ENCODE measurements at regions not wholly inside any gene's neighbourhood (a gene's known extent, or its start where the extent isn't known, plus 50 kb on each side); places are given as distances from the start of the nearest gene placed in this dataset.

DNA sequence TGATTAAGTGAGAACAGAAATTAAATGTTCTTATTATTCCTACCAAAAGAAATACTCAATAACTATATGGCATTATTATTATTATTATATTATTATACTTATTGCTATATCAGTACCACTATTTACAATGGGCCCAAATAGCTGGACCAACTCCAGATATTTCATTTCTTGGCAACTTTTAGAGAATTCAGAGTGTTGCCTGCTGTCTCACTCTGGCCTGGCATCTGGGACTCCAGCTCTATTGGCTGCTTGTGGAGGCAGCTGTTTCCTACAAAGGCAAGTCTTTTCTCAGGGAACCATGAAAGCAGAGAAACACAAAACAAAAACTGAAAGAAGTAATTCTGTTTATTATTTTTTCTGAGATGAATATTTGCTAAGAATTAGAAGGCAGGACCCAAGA lies 105.1 kb upstream of the SORCS1 start:
- Histone ChIP-seq H3K9me2 (ENCODE audit: insufficient read depth) (no peaks in the 10 kb centered on the region), H3K27me3 (replicated peaks; ENCODE audit: insufficient read depth) (no peaks in the 10 kb centered on the region), H2AFZ (no peak overlapping the region), H3K4me1 (ENCODE audit: insufficient read depth) (no peaks in the 10 kb centered on the region), H3K4me2 (ENCODE audit: unreplicated experiment) (no peak overlapping the region), H3F3A (ENCODE audit: insufficient read depth) (no peaks in the 10 kb centered on the region), H4K20me1 (ENCODE audit: insufficient read depth) (no peaks in the 10 kb centered on the region), H3K27ac (no peak overlapping the region), H3K9me3 (ENCODE audit: low read depth) (no peaks in the 10 kb centered on the region), H3K36me3 (ENCODE audit: low read depth) (no peaks in the 10 kb centered on the region), H3K79me2 (ENCODE audit: insufficient read depth) (no peaks in the 10 kb centered on the region), H3K9ac (no peak overlapping the region), H3K4me3 (no peak overlapping the region)
- in situ Hi-C loops (cut with MboI), result no loop called here
- no peak for DNase-seq
- no peak for TF ChIP-seq EZH2 (IDR thresholded peaks at IDR 0.05; ENCODE audit: insufficient read depth, poor library complexity, severe bottlenecking)
- TF ChIP-seq EZH2phosphoT487 (IDR thresholded peaks at IDR 0.05; ENCODE audit: insufficient read depth, low read depth), result no peak

GRCh38 chr10:107264742-107265141 lies 100.2 kb upstream of the SORCS1 start:
- Histone ChIP-seq H3K9ac (no peak overlapping the region), H3K36me3 (ENCODE audit: low read depth) (no peaks in the 10 kb centered on the region), H4K20me1 (ENCODE audit: insufficient read depth) (no peaks in the 10 kb centered on the region), H3K4me1 (ENCODE audit: insufficient read depth) (no peaks in the 10 kb centered on the region), H3K27ac (no peak overlapping the region), H3K4me3 (no peak overlapping the region), H3K9me3 (ENCODE audit: low read depth) (no peaks in the 10 kb centered on the region), H3K27me3 (replicated peaks; ENCODE audit: insufficient read depth) (no peaks in the 10 kb centered on the region), H3K9me2 (ENCODE audit: insufficient read depth) (no peaks in the 10 kb centered on the region), H3K79me2 (ENCODE audit: insufficient read depth) (no peaks in the 10 kb centered on the region), H3K4me2 (ENCODE audit: unreplicated experiment) (no peak overlapping the region), H2AFZ (no peak overlapping the region), H3F3A (ENCODE audit: insufficient read depth) (no peaks in the 10 kb centered on the region)
- 27 to 29% methylated on average over 6 of the region's 6 CpGs for WGBS, 2 experiments (ENCODE audit: low coverage in 1 of 2, low lambda C conversion rate in 2 of 2, missing lambda C conversion rate in 2 of 2)
- DNase-seq, result no peak
- TF ChIP-seq EZH2phosphoT487 (IDR thresholded peaks at IDR 0.05; ENCODE audit: insufficient read depth, low read depth) (no peak), EZH2 (IDR thresholded peaks at IDR 0.05; ENCODE audit: insufficient read depth, poor library complexity, severe bottlenecking) (no peak)
- in situ Hi-C loops (cut with MboI), result no loop called here

DNA sequence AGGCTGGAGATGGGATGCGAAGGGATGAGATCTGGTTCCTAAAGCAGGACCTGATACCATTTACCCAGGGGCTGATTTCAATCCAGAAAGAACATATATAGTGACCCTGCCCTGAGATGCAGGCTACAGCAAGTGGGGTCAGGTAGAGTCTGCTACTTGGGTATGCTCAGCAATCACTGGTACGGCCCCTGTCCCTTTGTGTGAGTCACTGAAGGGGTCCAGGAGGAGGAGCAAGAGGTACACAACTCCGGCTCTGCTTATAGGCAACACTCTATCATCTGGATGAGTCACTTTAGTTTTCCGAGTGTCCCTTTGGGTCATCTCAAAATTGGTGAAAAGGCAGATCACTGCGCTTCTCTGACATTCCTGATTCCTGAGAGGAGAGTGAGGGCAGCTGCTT lies 79.6 kb upstream of the SORCS1 start:
- no peaks in the 10 kb centered on the region for H3F3A ChIP-seq (ENCODE audit: insufficient read depth)
- WGBS, 2 experiments (ENCODE audit: low coverage in 1 of 2, low lambda C conversion rate in 2 of 2, missing lambda C conversion rate in 2 of 2), result 30 to 44% methylated on average over 5 of the region's 5 CpGs
- no peak for DNase-seq
- no peaks in the 10 kb centered on the region for H3K9me2 ChIP-seq (ENCODE audit: insufficient read depth)
- no peak overlapping the region for H3K9ac ChIP-seq
- in situ Hi-C loops (cut with MboI), result no loop called here
- H3K9me3 ChIP-seq (ENCODE audit: low read depth), result no peaks in the 10 kb centered on the region
- H3K27me3 ChIP-seq (replicated peaks; ENCODE audit: insufficient read depth), result no peaks in the 10 kb centered on the region
- H3K4me2 ChIP-seq (ENCODE audit: unreplicated experiment), result no peak overlapping the region
- no peak overlapping the region for H3K4me3 ChIP-seq
- H2AFZ ChIP-seq, result no peak overlapping the region
- no peaks in the 10 kb centered on the region for H3K79me2 ChIP-seq (ENCODE audit: insufficient read depth)
- no peaks in the 10 kb centered on the region for H4K20me1 ChIP-seq (ENCODE audit: insufficient read depth)
- H3K36me3 ChIP-seq (ENCODE audit: low read depth), result no peaks in the 10 kb centered on the region
- no peak overlapping the region for H3K27ac ChIP-seq
- H3K4me1 ChIP-seq (ENCODE audit: insufficient read depth), result no peaks in the 10 kb centered on the region
- TF ChIP-seq EZH2phosphoT487 (IDR thresholded peaks at IDR 0.05; ENCODE audit: insufficient read depth, low read depth), result no peak
- no peak for TF ChIP-seq EZH2 (IDR thresholded peaks at IDR 0.05; ENCODE audit: insufficient read depth, poor library complexity, severe bottlenecking)

GRCh38 chr10:107238275-107238674 lies 73.8 kb upstream of the SORCS1 start:
- H3K36me3 ChIP-seq (ENCODE audit: low read depth), result no peaks in the 10 kb centered on the region
- no peaks in the 10 kb centered on the region for H4K20me1 ChIP-seq (ENCODE audit: insufficient read depth)
- no peaks in the 10 kb centered on the region for H3K4me1 ChIP-seq (ENCODE audit: insufficient read depth)
- in situ Hi-C loops (cut with MboI), result no loop called here
- no peaks in the 10 kb centered on the region for H3K79me2 ChIP-seq (ENCODE audit: insufficient read depth)
- no peak overlapping the region for H2AFZ ChIP-seq
- no peak overlapping the region for H3K27ac ChIP-seq
- H3F3A ChIP-seq (ENCODE audit: insufficient read depth), result no peaks in the 10 kb centered on the region
- H3K9ac ChIP-seq, result no peak overlapping the region
- no peaks in the 10 kb centered on the region for H3K9me3 ChIP-seq (ENCODE audit: low read depth)
- no peaks in the 10 kb centered on the region for H3K27me3 ChIP-seq (replicated peaks; ENCODE audit: insufficient read depth)
- no peak overlapping the region for H3K4me3 ChIP-seq
- H3K4me2 ChIP-seq (ENCODE audit: unreplicated experiment), result no peak overlapping the region
- H3K9me2 ChIP-seq (ENCODE audit: insufficient read depth), result no peaks in the 10 kb centered on the region
- TF ChIP-seq EZH2phosphoT487 (IDR thresholded peaks at IDR 0.05; ENCODE audit: insufficient read depth, low read depth), result no peak
- TF ChIP-seq EZH2 (IDR thresholded peaks at IDR 0.05; ENCODE audit: insufficient read depth, poor library complexity, severe bottlenecking), result no peak
- no peak for DNase-seq
- WGBS, 2 experiments (ENCODE audit: low coverage in 1 of 2, low lambda C conversion rate in 2 of 2, missing lambda C conversion rate in 2 of 2), result 13% methylated on average over 4 of the region's 4 CpGs

DNA sequence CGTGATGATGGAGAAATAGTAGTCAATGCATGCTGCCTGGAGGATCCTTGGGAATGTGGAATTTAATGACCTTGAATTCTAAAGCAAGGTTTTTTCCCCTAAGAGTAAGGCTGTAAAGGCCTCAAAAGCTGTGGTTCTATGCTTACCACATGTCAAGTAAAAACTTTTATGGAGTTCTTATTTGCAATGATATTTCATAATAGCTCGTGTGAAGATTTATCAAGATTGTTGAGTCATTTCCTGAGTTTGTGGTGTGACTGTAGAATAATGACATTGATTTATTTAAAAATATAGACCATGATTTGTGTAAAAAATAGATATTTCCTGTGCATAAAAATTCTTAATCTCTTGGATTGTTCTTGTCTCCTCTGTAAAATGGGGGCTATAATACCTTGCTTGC lies 67.5 kb upstream of the SORCS1 start:
- Histone ChIP-seq H3K27me3 (replicated peaks; ENCODE audit: insufficient read depth) (no peaks in the 10 kb centered on the region), H3K9me3 (ENCODE audit: low read depth) (no peaks in the 10 kb centered on the region), H3K9ac (no peak overlapping the region), H4K20me1 (ENCODE audit: insufficient read depth) (no peaks in the 10 kb centered on the region), H2AFZ (no peak overlapping the region), H3K79me2 (ENCODE audit: insufficient read depth) (no peaks in the 10 kb centered on the region), H3F3A (ENCODE audit: insufficient read depth) (no peaks in the 10 kb centered on the region), H3K9me2 (ENCODE audit: insufficient read depth) (no peaks in the 10 kb centered on the region), H3K4me2 (ENCODE audit: unreplicated experiment) (no peak overlapping the region), H3K36me3 (ENCODE audit: low read depth) (no peaks in the 10 kb centered on the region), H3K4me1 (ENCODE audit: insufficient read depth) (no peaks in the 10 kb centered on the region), H3K27ac (no peak overlapping the region), H3K4me3 (no peak overlapping the region)
- WGBS, 2 experiments (ENCODE audit: low coverage in 1 of 2, low lambda C conversion rate in 2 of 2, missing lambda C conversion rate in 2 of 2), result 31 to 34% methylated on average over 2 of the region's 2 CpGs
- TF ChIP-seq EZH2 (IDR thresholded peaks at IDR 0.05; ENCODE audit: insufficient read depth, poor library complexity, severe bottlenecking) (no peak), EZH2phosphoT487 (IDR thresholded peaks at IDR 0.05; ENCODE audit: insufficient read depth, low read depth) (no peak)
- in situ Hi-C loops (cut with MboI), result no loop called here
- DNase-seq, result peak; percentile 1

Measured in GM23248 (cell line).